ENCODE measurements at regions not wholly inside any gene's neighbourhood (a gene's known extent, or its start where the extent isn't known, plus 50 kb on each side); places are given as distances from the start of the nearest gene placed in this dataset.
"Not testable (repeated sequence)": the region's sequence is repeated elsewhere in the genome, so short reads cannot be mapped to it uniquely, and the experiment has no call there.

DNA sequence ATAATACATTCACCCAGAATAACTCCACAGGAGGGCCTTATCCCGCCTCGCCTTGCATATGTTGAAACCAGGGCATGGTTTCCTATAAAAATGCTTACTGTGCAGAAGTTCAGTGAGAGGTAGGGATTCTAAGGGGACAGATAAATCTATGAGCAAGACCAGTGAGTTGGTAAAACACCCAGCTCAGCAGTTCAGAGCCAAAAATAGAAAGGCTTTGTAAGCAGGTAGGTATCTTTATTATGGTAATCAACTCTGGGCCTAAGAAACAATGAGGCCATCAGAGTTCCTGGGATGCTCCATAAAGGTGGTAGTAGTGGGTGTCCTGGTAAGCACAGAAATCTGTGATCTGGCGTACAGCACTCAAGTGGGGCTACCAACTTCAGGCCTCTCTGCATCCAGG is 549.4 kb upstream of the CDH5 start:
- H3K4me3 ChIP-seq (ENCODE audit: low read length in 2 of 2) = no peak overlapping the region
- no peaks in the 10 kb centered on the region for H3K36me3 ChIP-seq (ENCODE audit: control insufficient read depth in 2 of 2, insufficient read depth in 2 of 2, low read length in 1 of 2)
- WGBS = 97% methylated on average over 3 of the region's 3 CpGs
- H3K27ac ChIP-seq (ENCODE audit: low read depth in 1 of 2, low read length in 1 of 2) = no peak overlapping the region
- no peaks in the 10 kb centered on the region for H3K9me3 ChIP-seq (ENCODE audit: control insufficient read depth in 2 of 2, insufficient read depth in 1 of 2, low read length in 1 of 2)
- DNase-seq (ENCODE audit: low read depth in 6 of 9, low spot score in 9 of 9) = no peak
- no peaks in the 10 kb centered on the region for H3K27me3 ChIP-seq (ENCODE audit: control insufficient read depth in 2 of 2, insufficient read depth in 1 of 2, low read length in 1 of 2)
- H3K4me1 ChIP-seq (ENCODE audit: control insufficient read depth in 2 of 2, insufficient read depth in 2 of 2, low read length in 2 of 2) = no peaks in the 10 kb centered on the region

DNA sequence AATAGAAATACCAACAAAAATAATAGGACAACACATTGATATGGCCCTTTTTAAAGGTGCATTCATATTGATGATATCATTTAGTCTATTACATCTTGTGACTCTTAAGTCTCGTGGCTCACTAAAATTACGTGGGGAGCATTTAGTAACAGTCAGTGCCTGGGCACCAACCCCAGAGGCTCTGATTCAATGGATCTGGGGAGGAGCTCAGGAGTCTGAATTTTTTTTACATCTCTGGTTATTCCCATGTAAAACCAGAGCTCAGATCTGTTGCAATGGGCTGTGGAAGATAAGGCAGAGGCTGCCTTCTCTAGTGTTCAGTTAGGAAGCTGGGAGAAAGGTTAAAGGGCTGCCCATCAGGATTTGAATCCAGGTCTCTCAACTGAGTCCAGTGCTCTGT is 549.9 kb upstream of the CDH5 start:
- WGBS = 91% methylated on average over 2 of the region's 2 CpGs
- Histone ChIP-seq H3K27me3 (ENCODE audit: control insufficient read depth in 2 of 2, insufficient read depth in 1 of 2, low read length in 1 of 2) (no peaks in the 10 kb centered on the region), H3K36me3 (ENCODE audit: control insufficient read depth in 2 of 2, insufficient read depth in 2 of 2, low read length in 1 of 2) (no peaks in the 10 kb centered on the region), H3K27ac (ENCODE audit: low read depth in 1 of 2, low read length in 1 of 2) (no peak overlapping the region), H3K9me3 (ENCODE audit: control insufficient read depth in 2 of 2, insufficient read depth in 1 of 2, low read length in 1 of 2) (no peaks in the 10 kb centered on the region), H3K4me1 (ENCODE audit: control insufficient read depth in 2 of 2, insufficient read depth in 2 of 2, low read length in 2 of 2) (no peaks in the 10 kb centered on the region), H3K4me3 (ENCODE audit: low read length in 2 of 2) (no peak overlapping the region)
- no peak for DNase-seq (ENCODE audit: low read depth in 6 of 9, low spot score in 9 of 9)

DNA sequence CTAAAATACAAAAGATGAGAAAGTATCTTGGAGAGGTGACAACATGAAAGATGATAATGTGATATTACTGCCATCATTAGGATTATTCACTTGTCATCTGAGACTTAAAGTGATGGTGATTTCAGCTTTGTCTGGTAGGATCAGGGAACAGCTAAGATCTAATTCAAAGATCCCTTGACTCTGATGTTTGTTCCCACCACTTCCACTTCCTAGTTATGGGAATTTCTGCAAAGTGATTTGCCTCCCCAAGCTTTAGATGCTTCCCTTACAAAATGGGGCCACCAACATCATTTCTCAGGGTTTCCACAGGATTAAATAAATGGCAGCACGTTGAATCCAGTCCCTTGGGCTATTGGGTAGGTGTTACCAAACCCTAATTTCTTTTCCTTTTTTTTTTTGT is 550.8 kb upstream of the CDH5 start:
- 75% methylated on average over 1 of the region's 1 CpG for WGBS

DNA sequence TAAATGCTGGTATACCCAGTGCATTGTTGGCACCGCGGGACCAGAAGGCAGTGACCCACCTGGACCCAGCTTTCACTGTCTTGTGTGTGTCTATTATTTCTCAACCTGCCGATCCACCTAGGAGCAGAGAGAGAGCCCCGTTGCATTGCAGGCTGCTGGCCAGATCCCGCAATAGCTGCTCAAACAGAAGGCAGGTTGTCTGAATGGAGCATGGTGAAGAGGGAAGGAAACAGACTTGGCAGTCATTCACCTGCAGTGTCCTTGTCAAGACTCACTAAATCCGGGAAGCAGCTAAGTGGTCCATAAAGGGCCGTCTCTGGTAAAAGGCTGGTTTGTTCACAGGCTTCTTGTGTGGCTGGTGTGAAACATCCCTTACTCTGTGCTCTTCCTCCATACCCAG is 552.6 kb upstream of the CDH5 start:
- not testable (repeated sequence) for H3K4me1 ChIP-seq (ENCODE audit: control insufficient read depth in 2 of 2, insufficient read depth in 2 of 2, low read length in 2 of 2); H3K9me3 ChIP-seq (ENCODE audit: control insufficient read depth in 2 of 2, insufficient read depth in 1 of 2, low read length in 1 of 2); H3K4me3 ChIP-seq (ENCODE audit: low read length in 2 of 2); H3K27me3 ChIP-seq (ENCODE audit: control insufficient read depth in 2 of 2, insufficient read depth in 1 of 2, low read length in 1 of 2); H3K36me3 ChIP-seq (ENCODE audit: control insufficient read depth in 2 of 2, insufficient read depth in 2 of 2, low read length in 1 of 2); DNase-seq (ENCODE audit: low read depth in 6 of 9, low spot score in 9 of 9); H3K27ac ChIP-seq (ENCODE audit: low read depth in 1 of 2, low read length in 1 of 2)
- 84% methylated on average over 7 of the region's 7 CpGs for WGBS

More for the DNA sequence above, 550.8 kb upstream of the CDH5 start:
- Histone ChIP-seq H3K36me3 (ENCODE audit: control insufficient read depth in 2 of 2, insufficient read depth in 2 of 2, low read length in 1 of 2) (no peaks in the 10 kb centered on the region), H3K4me3 (ENCODE audit: low read length in 2 of 2) (no peak overlapping the region), H3K4me1 (ENCODE audit: control insufficient read depth in 2 of 2, insufficient read depth in 2 of 2, low read length in 2 of 2) (no peaks in the 10 kb centered on the region), H3K9me3 (ENCODE audit: control insufficient read depth in 2 of 2, insufficient read depth in 1 of 2, low read length in 1 of 2) (no peaks in the 10 kb centered on the region), H3K27ac (ENCODE audit: low read depth in 1 of 2, low read length in 1 of 2) (no peak overlapping the region), H3K27me3 (ENCODE audit: control insufficient read depth in 2 of 2, insufficient read depth in 1 of 2, low read length in 1 of 2) (no peaks in the 10 kb centered on the region)
- no peak for DNase-seq (ENCODE audit: low read depth in 6 of 9, low spot score in 9 of 9)

DNA sequence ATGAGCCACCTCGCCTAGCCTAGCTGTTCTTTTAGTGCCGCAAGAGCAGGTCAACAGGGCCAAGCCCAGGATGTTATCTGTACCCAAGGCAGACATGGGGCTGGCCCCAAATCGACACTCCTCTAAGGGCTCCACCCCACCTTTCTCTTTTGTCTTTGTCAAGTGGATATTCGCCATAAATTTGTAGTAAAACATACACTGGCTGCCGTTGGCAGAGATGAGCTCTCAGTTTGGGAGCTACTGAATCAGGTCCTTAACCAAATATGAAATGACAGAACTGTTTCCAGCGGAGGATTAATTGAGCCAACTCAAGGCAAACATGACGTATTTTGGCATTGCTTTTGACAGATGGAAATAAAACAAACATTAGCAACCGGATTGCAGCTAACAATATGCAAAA is 556.9 kb upstream of the CDH5 start:
- WGBS = 89% methylated on average over 8 of the region's 8 CpGs
- Histone ChIP-seq H3K9me3 (ENCODE audit: control insufficient read depth in 2 of 2, insufficient read depth in 1 of 2, low read length in 1 of 2) (no peaks in the 10 kb centered on the region), H3K27me3 (ENCODE audit: control insufficient read depth in 2 of 2, insufficient read depth in 1 of 2, low read length in 1 of 2) (no peaks in the 10 kb centered on the region), H3K4me1 (ENCODE audit: control insufficient read depth in 2 of 2, insufficient read depth in 2 of 2, low read length in 2 of 2) (no peaks in the 10 kb centered on the region), H3K36me3 (ENCODE audit: control insufficient read depth in 2 of 2, insufficient read depth in 2 of 2, low read length in 1 of 2) (no peaks in the 10 kb centered on the region), H3K4me3 (ENCODE audit: low read length in 2 of 2) (no peak overlapping the region), H3K27ac (ENCODE audit: low read depth in 1 of 2, low read length in 1 of 2) (no peak overlapping the region)
- DNase-seq (ENCODE audit: low read depth in 6 of 9, low spot score in 9 of 9) = no peak

DNA sequence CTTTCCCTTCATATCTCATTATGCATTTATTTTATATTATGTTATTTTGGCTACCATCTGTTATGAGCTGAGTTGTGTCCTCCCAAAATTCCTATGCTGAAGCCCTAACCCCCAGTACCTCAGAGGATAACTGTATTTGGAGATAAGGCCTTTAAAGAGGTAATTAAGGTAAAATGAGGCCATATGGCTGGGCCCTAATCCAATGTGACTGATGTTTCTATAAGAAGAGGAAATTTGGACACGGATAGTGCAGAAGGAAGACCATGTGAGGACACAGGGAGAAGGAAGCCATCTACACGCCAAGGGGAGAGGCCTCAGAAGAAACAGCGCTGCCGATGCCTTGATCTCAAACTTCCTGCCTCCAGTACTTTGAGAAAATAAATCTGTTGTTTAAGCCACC is 557.7 kb upstream of the CDH5 start:
- H3K9me3 ChIP-seq (ENCODE audit: control insufficient read depth in 2 of 2, insufficient read depth in 1 of 2, low read length in 1 of 2) = no peaks in the 10 kb centered on the region
- no peak overlapping the region for H3K4me3 ChIP-seq (ENCODE audit: low read length in 2 of 2)
- no peaks in the 10 kb centered on the region for H3K4me1 ChIP-seq (ENCODE audit: control insufficient read depth in 2 of 2, insufficient read depth in 2 of 2, low read length in 2 of 2)
- H3K27ac ChIP-seq (ENCODE audit: low read depth in 1 of 2, low read length in 1 of 2) = no peak overlapping the region
- no peaks in the 10 kb centered on the region for H3K36me3 ChIP-seq (ENCODE audit: control insufficient read depth in 2 of 2, insufficient read depth in 2 of 2, low read length in 1 of 2)
- no peak for DNase-seq (ENCODE audit: low read depth in 6 of 9, low spot score in 9 of 9)
- 91% methylated on average over 4 of the region's 4 CpGs for WGBS
- H3K27me3 ChIP-seq (ENCODE audit: control insufficient read depth in 2 of 2, insufficient read depth in 1 of 2, low read length in 1 of 2) = no peaks in the 10 kb centered on the region

DNA sequence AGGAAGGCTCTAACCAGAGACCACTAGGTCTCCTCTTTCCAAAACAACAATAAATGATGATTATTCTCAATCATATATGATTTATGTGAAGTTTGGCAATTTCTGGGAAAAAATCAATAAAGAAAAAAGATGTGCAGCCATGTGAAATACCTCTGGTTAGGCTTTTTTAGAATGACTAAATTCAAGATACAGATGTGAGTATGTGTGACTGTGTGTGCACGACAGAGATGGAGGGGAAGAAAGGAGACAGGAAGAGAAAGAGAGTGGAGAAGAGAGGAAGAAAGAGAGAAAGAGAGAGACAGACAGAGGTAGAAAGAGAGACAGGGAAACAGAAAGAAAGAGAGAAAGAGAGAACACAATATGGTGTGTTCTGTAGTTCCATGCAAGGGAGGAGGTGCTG is 558.6 kb upstream of the CDH5 start:
- WGBS = 91% methylated on average over 1 of the region's 1 CpG
- Histone ChIP-seq H3K9me3 (ENCODE audit: control insufficient read depth in 2 of 2, insufficient read depth in 1 of 2, low read length in 1 of 2) (no peaks in the 10 kb centered on the region), H3K36me3 (ENCODE audit: control insufficient read depth in 2 of 2, insufficient read depth in 2 of 2, low read length in 1 of 2) (no peaks in the 10 kb centered on the region), H3K4me1 (ENCODE audit: control insufficient read depth in 2 of 2, insufficient read depth in 2 of 2, low read length in 2 of 2) (no peaks in the 10 kb centered on the region), H3K27ac (ENCODE audit: low read depth in 1 of 2, low read length in 1 of 2) (no peak overlapping the region), H3K4me3 (ENCODE audit: low read length in 2 of 2) (no peak overlapping the region), H3K27me3 (ENCODE audit: control insufficient read depth in 2 of 2, insufficient read depth in 1 of 2, low read length in 1 of 2) (no peaks in the 10 kb centered on the region)
- DNase-seq (ENCODE audit: low read depth in 6 of 9, low spot score in 9 of 9) = no peak

DNA sequence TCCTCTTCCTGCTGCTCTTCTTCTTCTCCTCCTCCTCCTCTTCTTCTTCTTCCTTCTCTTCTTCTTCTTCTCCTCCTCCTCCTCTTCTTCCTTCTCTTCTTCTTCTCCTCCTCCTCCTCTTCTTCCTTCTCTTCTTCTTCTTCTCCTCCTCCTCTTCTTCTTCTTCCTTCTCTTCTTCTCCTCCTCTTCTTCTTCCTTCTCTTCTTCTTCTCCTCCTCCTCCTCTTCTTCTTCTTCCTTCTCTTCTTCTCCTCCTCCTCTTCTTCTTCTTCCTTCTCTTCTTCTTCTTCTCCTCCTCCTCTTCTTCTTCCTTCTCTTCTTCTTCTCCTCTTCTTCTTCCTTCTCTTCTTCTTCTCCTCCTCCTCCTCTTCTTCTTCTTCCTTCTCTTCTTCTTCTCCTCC is 560.8 kb upstream of the CDH5 start:
- not testable (repeated sequence) for H3K4me3 ChIP-seq (ENCODE audit: low read length in 2 of 2); H3K27ac ChIP-seq (ENCODE audit: low read depth in 1 of 2, low read length in 1 of 2); DNase-seq (ENCODE audit: low read depth in 6 of 9, low spot score in 9 of 9); H3K9me3 ChIP-seq (ENCODE audit: control insufficient read depth in 2 of 2, insufficient read depth in 1 of 2, low read length in 1 of 2); H3K4me1 ChIP-seq (ENCODE audit: control insufficient read depth in 2 of 2, insufficient read depth in 2 of 2, low read length in 2 of 2); H3K36me3 ChIP-seq (ENCODE audit: control insufficient read depth in 2 of 2, insufficient read depth in 2 of 2, low read length in 1 of 2); H3K27me3 ChIP-seq (ENCODE audit: control insufficient read depth in 2 of 2, insufficient read depth in 1 of 2, low read length in 1 of 2)

DNA sequence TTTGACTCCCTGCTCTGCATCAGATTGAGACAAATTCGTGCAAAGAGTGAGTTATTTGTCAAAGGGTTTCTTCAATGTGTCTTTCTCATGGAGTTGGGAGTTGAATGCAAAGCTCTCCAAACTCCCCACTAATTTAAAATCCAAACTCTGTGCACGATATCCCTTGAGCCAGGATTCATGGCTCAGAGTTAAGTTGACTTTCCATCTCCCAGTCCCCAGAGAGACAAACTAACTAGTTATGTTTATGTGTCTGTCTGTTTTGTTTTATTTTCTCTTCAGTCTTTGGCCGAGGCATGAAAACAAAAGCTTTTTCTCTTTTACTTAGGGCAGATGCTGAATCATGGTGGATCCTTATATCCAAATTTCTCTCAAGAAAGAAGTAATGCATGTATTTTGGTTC is 570.0 kb upstream of the CDH5 start:
- no peaks in the 10 kb centered on the region for H3K9me3 ChIP-seq (ENCODE audit: control insufficient read depth in 2 of 2, insufficient read depth in 1 of 2, low read length in 1 of 2)
- no peaks in the 10 kb centered on the region for H3K4me1 ChIP-seq (ENCODE audit: control insufficient read depth in 2 of 2, insufficient read depth in 2 of 2, low read length in 2 of 2)
- no peak for DNase-seq (ENCODE audit: low read depth in 6 of 9, low spot score in 9 of 9)
- H3K27ac ChIP-seq (ENCODE audit: low read depth in 1 of 2, low read length in 1 of 2) = no peak overlapping the region
- H3K4me3 ChIP-seq (ENCODE audit: low read length in 2 of 2) = no peak overlapping the region
- no peaks in the 10 kb centered on the region for H3K27me3 ChIP-seq (ENCODE audit: control insufficient read depth in 2 of 2, insufficient read depth in 1 of 2, low read length in 1 of 2)
- no peaks in the 10 kb centered on the region for H3K36me3 ChIP-seq (ENCODE audit: control insufficient read depth in 2 of 2, insufficient read depth in 2 of 2, low read length in 1 of 2)
- WGBS = 76% methylated on average over 3 of the region's 3 CpGs

DNA sequence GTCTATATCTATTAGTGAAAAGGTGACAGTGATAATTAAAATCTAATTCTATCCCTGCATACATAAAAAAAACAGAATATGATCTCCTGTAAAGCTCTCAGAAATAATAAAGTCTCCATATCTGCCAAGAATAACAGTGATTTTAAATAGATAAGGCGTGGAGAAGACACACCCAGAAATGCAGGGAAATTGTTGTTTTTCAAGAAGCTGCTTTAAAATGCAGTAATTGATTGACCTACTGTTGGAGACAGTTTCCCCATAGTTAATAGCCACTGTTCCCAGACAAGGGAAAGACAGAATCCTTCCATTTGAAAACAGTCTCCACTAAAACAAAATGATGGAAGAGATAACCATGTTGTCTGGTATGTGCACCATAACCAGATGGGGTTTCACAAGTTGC is 571.5 kb upstream of the CDH5 start:
- no peak for DNase-seq (ENCODE audit: low read depth in 6 of 9, low spot score in 9 of 9)
- 84% methylated on average over 1 of the region's 1 CpG for WGBS
- Histone ChIP-seq H3K36me3 (ENCODE audit: control insufficient read depth in 2 of 2, insufficient read depth in 2 of 2, low read length in 1 of 2) (no peaks in the 10 kb centered on the region), H3K9me3 (ENCODE audit: control insufficient read depth in 2 of 2, insufficient read depth in 1 of 2, low read length in 1 of 2) (no peaks in the 10 kb centered on the region), H3K4me3 (ENCODE audit: low read length in 2 of 2) (no peak overlapping the region), H3K27ac (ENCODE audit: low read depth in 1 of 2, low read length in 1 of 2) (no peak overlapping the region), H3K4me1 (ENCODE audit: control insufficient read depth in 2 of 2, insufficient read depth in 2 of 2, low read length in 2 of 2) (no peaks in the 10 kb centered on the region), H3K27me3 (ENCODE audit: control insufficient read depth in 2 of 2, insufficient read depth in 1 of 2, low read length in 1 of 2) (no peaks in the 10 kb centered on the region)
